ENCODE measurements at regions not wholly inside any gene's neighbourhood (a gene's known extent, or its start where the extent isn't known, plus 50 kb on each side); places are given as distances from the start of the nearest gene placed in this dataset.

- TF ChIP-seq EZH2 (IDR thresholded peaks at IDR 0.05; ENCODE audit: borderline replicate concordance, low read length) (no peak), CTCF (conservative IDR thresholded peaks at IDR 0.05 in 1 of 2, IDR thresholded peaks at IDR 0.05 in 1 of 2; ENCODE audit: extremely low read depth in 1 of 2, insufficient read depth in 1 of 2, low read depth in 1 of 2, low read length in 2 of 2) (no peak)
These were observed 151.5 kb downstream of the CHIC2 start for GRCh38 chr4:53912766-53913497.

All from mammary epithelial cell (primary cell).